Activated naive CD8-positive, alpha-beta T cell treated with anti-CD3 and anti-CD28 coated beads, Interleukin-2, amount 50 U/mL, for 24 hours (primary cell): ENCODE measurements at regions not wholly inside any gene's neighbourhood (a gene's known extent, or its start where the extent isn't known, plus 50 kb on each side); places are given as distances from the start of the nearest gene placed in this dataset.
"Not testable (repeated sequence)": the region's sequence is repeated elsewhere in the genome, so short reads cannot be mapped to it uniquely, and the experiment has no call there.

Experiments used
- ATAC-seq: fragments of 150-1000 bp; cut with Tn5 transposase; one replicate; pipeline ENCODE4 v1.10.0; 2021
- DNase-seq: peaks from one replicate; pipeline ENCODE4 v3.0.0; 2021
- H3K27ac Mint-ChIP-seq: one replicate; pipeline ENCODE4 v1.8.0; 2021; ENCODE audit warnings: mild to moderate bottlenecking, mixed read lengths
- H3K27me3 Mint-ChIP-seq: one replicate; pipeline ENCODE4 v1.8.0; 2021; ENCODE audit warnings: mixed read lengths
- H3K36me3 Mint-ChIP-seq: one replicate; pipeline ENCODE4 v1.8.0; 2021; ENCODE audit warnings: low read depth, mixed read lengths
- H3K4me1 Mint-ChIP-seq: one replicate; pipeline ENCODE4 v1.8.0; 2021; ENCODE audit warnings: mixed read lengths
- H3K4me3 Mint-ChIP-seq: one replicate; pipeline ENCODE4 v1.8.0; 2021; ENCODE audit warnings: mild to moderate bottlenecking, moderate library complexity, mixed read lengths
- H3K9me3 Mint-ChIP-seq: one replicate; pipeline ENCODE4 v1.8.0; 2021; ENCODE audit warnings: mixed read lengths

GRCh38 chr7:63555226-63555994, 443.2 kb upstream of the ZNF722 start:
- H3K36me3 Mint-ChIP-seq, H3K9me3 Mint-ChIP-seq, ATAC-seq, H3K27me3 Mint-ChIP-seq, H3K4me3 Mint-ChIP-seq, DNase-seq, H3K4me1 Mint-ChIP-seq, H3K27ac Mint-ChIP-seq: not testable (repeated sequence)

GRCh38 chr7:63556223-63556622, 442.4 kb upstream of the ZNF722 start:
- not testable (repeated sequence) for H3K9me3 Mint-ChIP-seq, H3K36me3 Mint-ChIP-seq, H3K27ac Mint-ChIP-seq, H3K4me3 Mint-ChIP-seq, H3K4me1 Mint-ChIP-seq, DNase-seq, ATAC-seq, H3K27me3 Mint-ChIP-seq

GRCh38 chr7:63559016-63559415, 439.6 kb upstream of the ZNF722 start:
- not testable (repeated sequence) for H3K27ac Mint-ChIP-seq, H3K4me3 Mint-ChIP-seq, ATAC-seq, DNase-seq, H3K36me3 Mint-ChIP-seq, H3K27me3 Mint-ChIP-seq, H3K4me1 Mint-ChIP-seq, H3K9me3 Mint-ChIP-seq

- not testable (repeated sequence) for H3K9me3 Mint-ChIP-seq, H3K4me1 Mint-ChIP-seq, DNase-seq, H3K36me3 Mint-ChIP-seq, ATAC-seq, H3K27me3 Mint-ChIP-seq, H3K4me3 Mint-ChIP-seq, H3K27ac Mint-ChIP-seq
Observed at GRCh38 chr7:63559826-63560465, 438.7 kb upstream of the ZNF722 start.

GRCh38 chr7:63561911-63562310, 436.7 kb upstream of the ZNF722 start:
- not testable (repeated sequence) for H3K36me3 Mint-ChIP-seq, ATAC-seq, DNase-seq, H3K9me3 Mint-ChIP-seq, H3K27me3 Mint-ChIP-seq, H3K4me3 Mint-ChIP-seq, H3K27ac Mint-ChIP-seq, H3K4me1 Mint-ChIP-seq

- H3K4me3 Mint-ChIP-seq, H3K27ac Mint-ChIP-seq, H3K4me1 Mint-ChIP-seq, H3K36me3 Mint-ChIP-seq, ATAC-seq, H3K27me3 Mint-ChIP-seq, H3K9me3 Mint-ChIP-seq, DNase-seq: not testable (repeated sequence)
Observed at GRCh38 chr7:63562364-63563060, 436.1 kb upstream of the ZNF722 start.

GRCh38 chr7:63563151-63563940, 435.3 kb upstream of the ZNF722 start:
- DNase-seq, H3K27me3 Mint-ChIP-seq, ATAC-seq, H3K9me3 Mint-ChIP-seq, H3K36me3 Mint-ChIP-seq, H3K27ac Mint-ChIP-seq, H3K4me3 Mint-ChIP-seq, H3K4me1 Mint-ChIP-seq: not testable (repeated sequence)

GRCh38 chr7:63564882-63565281, 433.8 kb upstream of the ZNF722 start:
- H3K4me1 Mint-ChIP-seq, H3K36me3 Mint-ChIP-seq, H3K4me3 Mint-ChIP-seq, ATAC-seq, DNase-seq, H3K27me3 Mint-ChIP-seq, H3K27ac Mint-ChIP-seq, H3K9me3 Mint-ChIP-seq: not testable (repeated sequence)

- not testable (repeated sequence) for DNase-seq, H3K36me3 Mint-ChIP-seq, H3K27me3 Mint-ChIP-seq, H3K27ac Mint-ChIP-seq, H3K9me3 Mint-ChIP-seq, H3K4me3 Mint-ChIP-seq, ATAC-seq, H3K4me1 Mint-ChIP-seq
Observed at GRCh38 chr7:63566886-63567285, 431.8 kb upstream of the ZNF722 start.

GRCh38 chr7:63567636-63568035, 431.0 kb upstream of the ZNF722 start:
- not testable (repeated sequence) for ATAC-seq, H3K27me3 Mint-ChIP-seq, H3K36me3 Mint-ChIP-seq, H3K27ac Mint-ChIP-seq, DNase-seq, H3K9me3 Mint-ChIP-seq, H3K4me3 Mint-ChIP-seq, H3K4me1 Mint-ChIP-seq

GRCh38 chr7:63568571-63569313, 429.9 kb upstream of the ZNF722 start:
- not testable (repeated sequence) for H3K9me3 Mint-ChIP-seq, H3K4me1 Mint-ChIP-seq, H3K27me3 Mint-ChIP-seq, ATAC-seq, DNase-seq, H3K36me3 Mint-ChIP-seq, H3K4me3 Mint-ChIP-seq, H3K27ac Mint-ChIP-seq

- not testable (repeated sequence) for H3K9me3 Mint-ChIP-seq, H3K27ac Mint-ChIP-seq, H3K27me3 Mint-ChIP-seq, ATAC-seq, H3K4me1 Mint-ChIP-seq, H3K4me3 Mint-ChIP-seq, DNase-seq, H3K36me3 Mint-ChIP-seq
Observed at GRCh38 chr7:63570386-63571115, 428.1 kb upstream of the ZNF722 start.

GRCh38 chr7:63572196-63572595, 426.5 kb upstream of the ZNF722 start:
- H3K36me3 Mint-ChIP-seq, DNase-seq, H3K4me3 Mint-ChIP-seq, H3K4me1 Mint-ChIP-seq, H3K27ac Mint-ChIP-seq, H3K9me3 Mint-ChIP-seq, ATAC-seq, H3K27me3 Mint-ChIP-seq: not testable (repeated sequence)
